GM18505 (cell line): ENCODE measurements at regions not wholly inside any gene's neighbourhood (a gene's known extent, or its start where the extent isn't known, plus 50 kb on each side); places are given as distances from the start of the nearest gene placed in this dataset.

ENCODE experiments used
- ATAC-seq: cut with Tn5 transposase; IDR thresholded peaks from one replicate; pipeline ENCODE4 v1.9.1; 2021; ENCODE audit not compliant: unreplicated experiment
- POLR2A ChIP-seq: IDR thresholded peaks from 4 replicates; pipeline ENCODE4 v1.6.1; 2011; ENCODE audit warnings: borderline replicate concordance; ENCODE audit not compliant: insufficient read depth, insufficient read length; ENCODE audit errors: extremely low read depth

DNA sequence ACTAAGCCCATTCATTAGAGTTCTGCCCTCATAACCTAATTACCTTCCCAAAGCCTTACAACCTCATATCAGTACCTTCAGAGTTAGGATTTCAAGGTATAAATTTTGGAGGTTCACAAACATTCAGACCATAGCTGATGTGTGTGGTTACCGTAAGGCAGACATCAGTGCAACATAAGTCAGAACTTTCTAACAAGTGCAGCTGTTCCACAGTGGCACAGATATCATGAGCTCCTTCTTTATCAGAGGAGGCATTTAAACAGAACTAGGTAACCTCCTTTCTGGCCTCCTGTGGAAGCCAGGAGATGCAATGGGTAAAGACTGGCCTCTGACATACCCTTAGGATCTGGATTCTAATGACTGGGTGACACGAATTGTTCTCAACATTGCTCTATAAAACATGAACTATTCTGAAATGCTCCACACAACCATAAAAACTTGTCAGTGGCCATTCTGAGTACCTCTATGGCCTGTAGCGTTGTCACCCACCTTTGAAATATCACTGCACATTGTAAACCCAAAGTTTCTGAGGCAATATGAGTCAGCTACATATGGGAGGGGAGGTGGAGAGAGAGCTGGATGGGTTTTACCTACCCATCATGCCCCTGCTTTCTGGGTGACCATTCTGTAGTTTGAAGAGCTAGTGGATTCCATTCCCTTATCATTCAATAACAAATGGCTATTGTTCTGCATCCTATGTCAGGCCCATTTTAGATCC, 546.0 kb upstream of the TBL1XR1 start:
- ATAC-seq = no peak
- TF ChIP-seq POLR2A = no peak

- TF ChIP-seq POLR2A = no peak
- no peak for ATAC-seq
Observed at GRCh38 chr3:177744873-177745606, 547.8 kb upstream of the TBL1XR1 start.

- TF ChIP-seq POLR2A = no peak
- no peak for ATAC-seq
Observed at GRCh38 chr3:177745607-177746005, 548.3 kb upstream of the TBL1XR1 start.

DNA sequence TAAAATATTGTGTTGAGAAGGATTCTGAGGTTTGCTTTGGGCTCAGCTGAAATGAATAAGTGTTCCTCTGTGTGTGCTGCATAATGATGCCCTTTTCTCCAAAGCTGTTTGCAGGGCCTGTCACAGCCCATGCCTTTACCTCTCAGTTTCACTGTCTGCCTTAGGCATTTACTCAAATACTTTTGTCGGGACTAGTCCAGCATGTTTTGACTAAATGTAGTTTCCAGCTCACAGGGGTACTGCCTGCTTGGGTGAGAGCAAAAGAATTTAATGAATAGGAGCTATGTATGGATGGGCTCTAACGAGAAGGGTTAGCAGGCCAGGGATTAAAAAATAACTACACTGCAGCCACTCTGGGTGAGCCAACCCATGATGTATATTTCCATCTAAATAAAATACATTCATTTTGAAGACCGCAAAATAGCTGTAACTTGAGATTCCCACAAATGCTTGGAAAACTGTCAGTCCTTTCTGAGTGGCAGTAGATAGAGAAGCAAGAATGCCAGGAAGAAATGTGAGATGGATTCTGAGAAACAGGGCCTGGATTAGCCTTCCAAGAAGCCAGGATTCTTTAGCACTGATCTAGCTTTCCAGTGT, 549.2 kb upstream of the TBL1XR1 start:
- TF ChIP-seq POLR2A = no peak
- no peak for ATAC-seq

- ATAC-seq = no peak
- no peak for TF ChIP-seq POLR2A
Observed at GRCh38 chr3:177749836-177750235, 552.6 kb upstream of the TBL1XR1 start.

DNA sequence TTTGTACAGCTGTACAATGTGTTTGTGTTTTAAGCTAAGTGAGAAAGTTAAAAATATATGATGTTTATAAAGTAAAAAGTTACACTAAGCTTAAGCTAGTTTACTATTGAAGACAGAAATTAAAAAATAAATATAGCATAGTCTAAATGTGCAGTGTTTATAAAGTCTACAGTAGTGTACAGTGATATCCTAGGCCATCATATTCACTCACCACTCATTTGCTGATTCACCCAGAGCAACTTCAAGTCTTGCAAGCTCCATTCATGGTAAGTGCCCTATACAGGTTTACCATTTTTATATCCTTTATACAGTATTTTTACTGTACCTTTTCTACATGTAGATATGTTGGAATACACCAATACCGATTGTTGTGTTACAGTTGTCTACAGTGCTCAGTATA, 553.2 kb upstream of the TBL1XR1 start:
- TF ChIP-seq POLR2A = no peak
- ATAC-seq = no peak

GRCh38 chr3:177751770-177752169, 554.5 kb upstream of the TBL1XR1 start:
- ATAC-seq = no peak
- TF ChIP-seq POLR2A = no peak

DNA sequence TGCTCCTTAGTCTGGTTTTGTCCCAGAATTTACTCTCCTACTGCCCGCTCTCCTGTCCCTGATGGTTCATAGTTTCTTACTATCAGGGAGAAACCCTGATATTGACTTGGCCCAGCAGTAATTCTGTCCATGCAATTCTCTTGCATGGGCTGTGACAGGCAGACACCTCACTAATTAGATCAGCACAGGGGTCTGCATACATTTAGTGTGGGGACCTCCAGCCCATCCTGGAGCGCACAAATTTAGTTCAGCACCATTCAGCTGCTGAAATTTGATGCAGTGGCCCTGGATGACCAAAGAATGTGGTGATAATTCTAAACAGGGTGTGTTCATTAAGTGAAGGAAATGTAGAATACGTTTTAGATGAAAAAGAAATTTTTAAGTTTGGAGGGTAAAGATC, 555.5 kb upstream of the TBL1XR1 start:
- TF ChIP-seq POLR2A = no peak
- ATAC-seq = no peak

GRCh38 chr3:177753451-177754155, 556.3 kb upstream of the TBL1XR1 start:
- ATAC-seq = no peak
- TF ChIP-seq POLR2A = no peak

- ATAC-seq = no peak
- TF ChIP-seq POLR2A = no peak
Observed at GRCh38 chr3:177754508-177754921, 557.2 kb upstream of the TBL1XR1 start.

GRCh38 chr3:177758126-177758525, 560.8 kb upstream of the TBL1XR1 start:
- TF ChIP-seq POLR2A = no peak
- no peak for ATAC-seq

DNA sequence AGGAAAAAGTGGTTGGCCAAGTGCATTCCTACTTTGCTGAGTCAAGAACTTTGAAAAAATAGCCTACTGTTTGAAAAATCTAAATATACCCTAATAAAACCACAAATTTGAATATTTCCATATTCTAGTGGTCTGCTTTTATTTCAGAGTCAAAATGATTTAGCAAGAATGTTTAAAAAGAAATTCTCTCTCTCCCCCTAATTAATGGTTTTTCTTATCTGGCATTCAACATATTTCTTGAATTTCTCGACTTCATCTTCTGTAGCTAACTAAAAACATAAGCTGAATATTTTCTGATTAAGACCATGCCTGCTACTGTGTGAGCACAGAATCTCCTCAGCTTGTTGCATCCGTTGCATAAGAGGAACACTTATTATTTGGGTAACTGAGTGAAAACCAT, 563.5 kb upstream of the TBL1XR1 start:
- TF ChIP-seq POLR2A = no peak
- ATAC-seq = no peak

DNA sequence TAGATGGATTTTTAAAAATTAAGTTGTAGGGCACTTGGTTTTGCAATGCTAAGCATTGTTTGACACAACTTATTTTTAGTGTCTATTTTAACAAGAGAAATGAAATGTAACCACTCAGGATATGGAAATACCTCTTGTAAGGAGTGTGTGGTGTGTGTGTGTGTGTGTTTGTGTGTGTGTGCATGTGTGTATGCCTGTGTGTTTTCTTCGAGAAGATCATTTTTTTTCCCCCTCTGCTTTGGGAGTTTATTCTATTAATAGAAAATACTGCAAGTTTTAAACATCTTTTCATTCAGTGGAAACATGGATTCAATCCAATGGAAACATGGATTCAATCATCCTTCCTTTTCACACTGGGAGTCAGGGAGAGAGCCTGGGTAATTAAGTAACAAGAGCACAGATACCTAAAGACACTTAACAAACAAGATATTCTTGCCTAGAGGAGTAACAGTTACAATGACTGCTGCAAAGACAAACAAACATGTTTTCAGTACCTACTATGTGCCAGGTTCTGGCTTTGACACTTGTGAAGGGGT, 567.2 kb upstream of the TBL1XR1 start:
- TF ChIP-seq POLR2A = no peak
- ATAC-seq = no peak
